Breast epithelium (tissue), 3 donors: ENCODE measurements at regions not wholly inside any gene's neighbourhood (a gene's known extent, or its start where the extent isn't known, plus 50 kb on each side); places are given as distances from the start of the nearest gene placed in this dataset.

Experiments used
- CTCF ChIP-seq, 3 donors: fragments of 450-650 bp; IDR thresholded peaks; one replicate each; pipeline ENCODE4 v1.5.1; 2016 to 2017; ENCODE audit warnings: antibody characterized with exemption in 3 of 3, mild to moderate bottlenecking in 3 of 3, moderate library complexity in 3 of 3
- POLR2AphosphoS5 ChIP-seq, 3 donors: sonication (generic); formaldehyde crosslinking; IDR thresholded peaks; one replicate each; pipeline ENCODE4 v1.6.1; 2017; ENCODE audit warnings: antibody characterized with exemption in 3 of 3

- TF ChIP-seq CTCF (IDR thresholded peaks at IDR 0.05) (no peak), POLR2AphosphoS5 (IDR thresholded peaks at IDR 0.05) (no peak)
Observed at GRCh38 chr1:244140420-244140819, 89.3 kb downstream of the ZBTB18 start.
